ENCODE measurements at regions not wholly inside any gene's neighbourhood (a gene's known extent, or its start where the extent isn't known, plus 50 kb on each side); places are given as distances from the start of the nearest gene placed in this dataset.

- Histone ChIP-seq H3K4me3 (ENCODE audit: low read depth, low read length) (no peak overlapping the region), H3K9me3 (ENCODE audit: severe bottlenecking) (no peaks in the 10 kb centered on the region), H3K27me3 (ENCODE audit: insufficient read depth, low read depth, severe bottlenecking) (peaks cover 26% of the 10 kb centered on the region), H3K36me3 (no peaks in the 10 kb centered on the region), H3K27ac (no peak overlapping the region)
- no peak for TF ChIP-seq CTCF (IDR thresholded peaks at IDR 0.05; ENCODE audit: low read depth, low read length)
- DNase-seq = no peak
Observed at GRCh38 chr20:36094497-36094896, 60.0 kb upstream of the EPB41L1 start.

- Histone ChIP-seq H3K27me3 (ENCODE audit: insufficient read depth, low read depth, severe bottlenecking) (peaks cover 26% of the 10 kb centered on the region), H3K9me3 (ENCODE audit: severe bottlenecking) (no peaks in the 10 kb centered on the region), H3K4me3 (ENCODE audit: low read depth, low read length) (no peak overlapping the region), H3K36me3 (no peaks in the 10 kb centered on the region), H3K27ac (no peak overlapping the region)
- no peak for DNase-seq
- no peak for TF ChIP-seq CTCF (IDR thresholded peaks at IDR 0.05; ENCODE audit: low read depth, low read length)
Observed at GRCh38 chr20:36096435-36096834, 58.1 kb upstream of the EPB41L1 start.

GRCh38 chr20:36097337-36098151 is 57.0 kb upstream of the EPB41L1 start:
- Histone ChIP-seq H3K27me3 (ENCODE audit: insufficient read depth, low read depth, severe bottlenecking) (peaks cover 18% of the 10 kb centered on the region), H3K36me3 (no peaks in the 10 kb centered on the region), H3K9me3 (ENCODE audit: severe bottlenecking) (no peaks in the 10 kb centered on the region), H3K4me3 (ENCODE audit: low read depth, low read length) (no peak overlapping the region), H3K27ac (no peak overlapping the region)
- DNase-seq = peak; percentile 22
- TF ChIP-seq CTCF (IDR thresholded peaks at IDR 0.05; ENCODE audit: low read depth, low read length) = no peak

GRCh38 chr20:36098364-36098763 is 56.2 kb upstream of the EPB41L1 start:
- no peaks in the 10 kb centered on the region for H3K9me3 ChIP-seq (ENCODE audit: severe bottlenecking)
- H3K4me3 ChIP-seq (ENCODE audit: low read depth, low read length) = no peak overlapping the region
- TF ChIP-seq CTCF (IDR thresholded peaks at IDR 0.05; ENCODE audit: low read depth, low read length) = no peak
- no peak overlapping the region for H3K27ac ChIP-seq
- peaks cover 11% of the 10 kb centered on the region for H3K27me3 ChIP-seq (ENCODE audit: insufficient read depth, low read depth, severe bottlenecking)
- no peak for DNase-seq
- H3K36me3 ChIP-seq = no peaks in the 10 kb centered on the region

- no peak overlapping the region for H3K27ac ChIP-seq
- H3K36me3 ChIP-seq = no peaks in the 10 kb centered on the region
- no peak overlapping the region for H3K4me3 ChIP-seq (ENCODE audit: low read depth, low read length)
- peaks cover 4% of the 10 kb centered on the region for H3K27me3 ChIP-seq (ENCODE audit: insufficient read depth, low read depth, severe bottlenecking)
- no peak for DNase-seq
- no peaks in the 10 kb centered on the region for H3K9me3 ChIP-seq (ENCODE audit: severe bottlenecking)
- TF ChIP-seq CTCF (IDR thresholded peaks at IDR 0.05; ENCODE audit: low read depth, low read length) = no peak
Observed at GRCh38 chr20:36099106-36099505, 55.4 kb upstream of the EPB41L1 start.

- H3K27ac ChIP-seq = 0 out of 2 replicates have a peak overlapping the region, but pooled peaks have one; percentile 10
- peak; percentile 69 for DNase-seq
- no peak for TF ChIP-seq CTCF (IDR thresholded peaks at IDR 0.05; ENCODE audit: low read depth, low read length)
- H3K9me3 ChIP-seq (ENCODE audit: severe bottlenecking) = no peaks in the 10 kb centered on the region
- H3K27me3 ChIP-seq (ENCODE audit: insufficient read depth, low read depth, severe bottlenecking) = no peaks in the 10 kb centered on the region
- no peak overlapping the region; the same call in 1 of the 2 replicates for H3K4me3 ChIP-seq (ENCODE audit: low read depth, low read length)
- H3K36me3 ChIP-seq = no peaks in the 10 kb centered on the region
Observed at GRCh38 chr20:36101192-36101591, 53.3 kb upstream of the EPB41L1 start.
